HG02884 (cell line): ENCODE measurements at regions not wholly inside any gene's neighbourhood (a gene's known extent, or its start where the extent isn't known, plus 50 kb on each side); places are given as distances from the start of the nearest gene placed in this dataset.

ENCODE experiments used
- ATAC-seq: cut with Tn5 transposase; IDR thresholded peaks from one replicate; pipeline ENCODE4 v1.9.1; 2021; ENCODE audit warnings: mild to moderate bottlenecking, moderate library complexity; ENCODE audit not compliant: unreplicated experiment

GRCh38 chr2:80711915-80712314, 407.4 kb upstream of the LRRTM1 start:
- ATAC-seq = no peak

GRCh38 chr2:80706951-80707350, 402.4 kb upstream of the LRRTM1 start:
- no peak for ATAC-seq

- no peak for ATAC-seq
These were observed 402.0 kb upstream of the LRRTM1 start for GRCh38 chr2:80706541-80706940.

GRCh38 chr2:80703532-80703931, 399.0 kb upstream of the LRRTM1 start:
- no peak for ATAC-seq

- ATAC-seq = no peak
These were observed 396.4 kb upstream of the LRRTM1 start for GRCh38 chr2:80700961-80701360.
